ENCODE measurements at regions not wholly inside any gene's neighbourhood (a gene's known extent, or its start where the extent isn't known, plus 50 kb on each side); places are given as distances from the start of the nearest gene placed in this dataset.

- intact Hi-C loops (cut with DNase I; ENCODE audit: low total_unique reads), result no loop called here
- no peaks in the 10 kb centered on the region for H3K4me1 ChIP-seq
- no peaks in the 10 kb centered on the region for H3K9me3 ChIP-seq
- no peak overlapping the region for H3K27ac ChIP-seq
- no peaks in the 10 kb centered on the region for H3K36me3 ChIP-seq
- TF ChIP-seq CTCF (IDR thresholded peaks at IDR 0.05), result no peak
- H3K27me3 ChIP-seq, result no peaks in the 10 kb centered on the region
- H3K4me3 ChIP-seq, result no peak overlapping the region
- DNase-seq, result no peak
These were observed 478.4 kb upstream of the NRXN1 start for GRCh38 chr2:51510303-51510702.

- Histone ChIP-seq H3K36me3 (no peaks in the 10 kb centered on the region), H3K27me3 (no peaks in the 10 kb centered on the region), H3K4me3 (no peak overlapping the region), H3K27ac (no peak overlapping the region), H3K9me3 (no peaks in the 10 kb centered on the region), H3K4me1 (no peaks in the 10 kb centered on the region)
- TF ChIP-seq CTCF (IDR thresholded peaks at IDR 0.05), result no peak
- DNase-seq, result no peak
- intact Hi-C loops (cut with DNase I; ENCODE audit: low total_unique reads), result no loop called here
These were observed 473.6 kb upstream of the NRXN1 start for GRCh38 chr2:51505533-51505932.

GRCh38 chr2:51490576-51491234 is 458.8 kb upstream of the NRXN1 start:
- Histone ChIP-seq H3K4me1 (no peaks in the 10 kb centered on the region), H3K27me3 (no peaks in the 10 kb centered on the region), H3K36me3 (no peaks in the 10 kb centered on the region), H3K27ac (no peak overlapping the region), H3K4me3 (no peak overlapping the region), H3K9me3 (no peaks in the 10 kb centered on the region)
- DNase-seq, result no peak
- no peak for TF ChIP-seq CTCF (IDR thresholded peaks at IDR 0.05)
- intact Hi-C loops (cut with DNase I; ENCODE audit: low total_unique reads), result no loop called here

GRCh38 chr2:51484605-51485004 is 452.7 kb upstream of the NRXN1 start:
- DNase-seq, result no peak
- no peaks in the 10 kb centered on the region for H3K9me3 ChIP-seq
- intact Hi-C loops (cut with DNase I; ENCODE audit: low total_unique reads), result no loop called here
- no peaks in the 10 kb centered on the region for H3K27me3 ChIP-seq
- H3K4me1 ChIP-seq, result no peaks in the 10 kb centered on the region
- TF ChIP-seq CTCF (IDR thresholded peaks at IDR 0.05), result no peak
- no peaks in the 10 kb centered on the region for H3K36me3 ChIP-seq
- no peak overlapping the region for H3K27ac ChIP-seq
- H3K4me3 ChIP-seq, result no peak overlapping the region

GRCh38 chr2:51483720-51484119 is 451.8 kb upstream of the NRXN1 start:
- Histone ChIP-seq H3K27me3 (no peaks in the 10 kb centered on the region), H3K4me3 (no peak overlapping the region), H3K4me1 (no peaks in the 10 kb centered on the region), H3K27ac (no peak overlapping the region), H3K9me3 (no peaks in the 10 kb centered on the region), H3K36me3 (no peaks in the 10 kb centered on the region)
- no peak for DNase-seq
- TF ChIP-seq CTCF (IDR thresholded peaks at IDR 0.05), result no peak
- intact Hi-C loops (cut with DNase I; ENCODE audit: low total_unique reads), result no loop called here

GRCh38 chr2:51472783-51473182 is 440.9 kb upstream of the NRXN1 start:
- intact Hi-C loops (cut with DNase I; ENCODE audit: low total_unique reads), result no loop called here
- no peak overlapping the region for H3K27ac ChIP-seq
- TF ChIP-seq CTCF (IDR thresholded peaks at IDR 0.05), result no peak

More at GRCh38 chr2:51472783-51473182, 440.9 kb upstream of the NRXN1 start:
- Histone ChIP-seq H3K9me3 (no peaks in the 10 kb centered on the region), H3K4me1 (no peaks in the 10 kb centered on the region), H3K36me3 (no peaks in the 10 kb centered on the region), H3K4me3 (no peak overlapping the region), H3K27me3 (no peaks in the 10 kb centered on the region)
- no peak for DNase-seq
